GM12874 (cell line): ENCODE measurements at regions not wholly inside any gene's neighbourhood (a gene's known extent, or its start where the extent isn't known, plus 50 kb on each side); places are given as distances from the start of the nearest gene placed in this dataset.

Source experiments
- TF ChIP-seq, protein P1 (sequence below): IDR thresholded peaks from 2 replicates; pipeline ENCODE4 v1.5.1; 2011; ENCODE audit warnings: low read depth, mild to moderate bottlenecking, control low read depth, low read length, moderate library complexity; ENCODE audit not compliant: insufficient read depth

DNA sequence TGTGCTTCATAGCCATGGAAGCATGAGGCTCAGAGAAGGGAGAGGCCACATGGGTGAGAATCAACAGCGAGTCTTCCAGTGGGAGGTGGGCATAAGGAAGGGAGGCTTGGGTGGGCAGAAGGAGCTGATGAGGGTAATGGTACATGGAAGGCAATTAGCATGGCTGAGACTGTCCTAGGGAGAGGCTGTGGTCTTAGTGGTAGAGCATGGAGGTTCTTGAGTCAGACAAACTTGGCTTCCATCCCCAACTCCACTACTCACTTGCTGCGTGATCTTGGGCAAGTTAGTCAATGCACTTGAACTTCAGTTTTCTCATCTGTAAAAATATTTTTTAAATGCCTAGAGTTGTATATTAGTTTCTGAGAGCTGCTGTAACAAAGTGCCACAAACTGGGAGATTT, 227.2 kb upstream of the E2F8 start:
- TF ChIP-seq, protein P1, sequence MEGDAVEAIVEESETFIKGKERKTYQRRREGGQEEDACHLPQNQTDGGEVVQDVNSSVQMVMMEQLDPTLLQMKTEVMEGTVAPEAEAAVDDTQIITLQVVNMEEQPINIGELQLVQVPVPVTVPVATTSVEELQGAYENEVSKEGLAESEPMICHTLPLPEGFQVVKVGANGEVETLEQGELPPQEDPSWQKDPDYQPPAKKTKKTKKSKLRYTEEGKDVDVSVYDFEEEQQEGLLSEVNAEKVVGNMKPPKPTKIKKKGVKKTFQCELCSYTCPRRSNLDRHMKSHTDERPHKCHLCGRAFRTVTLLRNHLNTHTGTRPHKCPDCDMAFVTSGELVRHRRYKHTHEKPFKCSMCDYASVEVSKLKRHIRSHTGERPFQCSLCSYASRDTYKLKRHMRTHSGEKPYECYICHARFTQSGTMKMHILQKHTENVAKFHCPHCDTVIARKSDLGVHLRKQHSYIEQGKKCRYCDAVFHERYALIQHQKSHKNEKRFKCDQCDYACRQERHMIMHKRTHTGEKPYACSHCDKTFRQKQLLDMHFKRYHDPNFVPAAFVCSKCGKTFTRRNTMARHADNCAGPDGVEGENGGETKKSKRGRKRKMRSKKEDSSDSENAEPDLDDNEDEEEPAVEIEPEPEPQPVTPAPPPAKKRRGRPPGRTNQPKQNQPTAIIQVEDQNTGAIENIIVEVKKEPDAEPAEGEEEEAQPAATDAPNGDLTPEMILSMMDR = no peak

- TF ChIP-seq, protein P1 = no peak
Observed at GRCh38 chr11:19466314-19466713, 225.6 kb upstream of the E2F8 start.

- TF ChIP-seq, protein P1 = no peak
Observed at GRCh38 chr11:19463976-19464375, 223.2 kb upstream of the E2F8 start.

DNA sequence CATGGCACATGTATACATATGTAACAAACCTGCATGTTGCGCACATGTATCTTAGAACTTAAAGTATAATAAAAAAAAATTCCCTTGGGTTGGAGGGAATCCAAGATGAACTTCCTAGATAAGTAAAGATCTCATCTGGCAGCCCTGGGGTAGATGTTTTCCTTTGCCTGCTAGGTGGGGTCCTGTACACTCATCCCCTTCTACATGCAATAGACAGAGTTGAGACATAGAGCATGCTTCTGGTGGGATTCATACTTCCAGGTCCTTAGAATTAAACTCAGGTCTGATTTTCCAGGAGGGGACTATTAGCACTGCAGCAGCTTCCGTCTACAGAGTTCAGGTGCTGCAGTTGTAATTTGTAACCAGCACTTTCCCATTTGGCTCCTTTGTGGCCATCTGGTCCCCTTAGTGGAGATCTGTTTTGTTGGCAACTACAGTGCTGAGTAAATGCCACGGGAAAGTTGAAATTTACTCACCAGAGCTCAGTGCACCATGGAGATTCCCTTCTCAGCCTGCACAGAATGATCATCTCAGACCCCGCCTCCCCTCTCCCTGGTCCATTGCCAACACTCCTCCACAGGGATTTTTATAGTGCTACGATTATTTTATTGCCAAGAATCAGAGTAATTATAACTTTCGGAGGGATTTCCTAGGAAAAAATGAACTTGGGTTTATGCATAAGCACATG, 220.1 kb upstream of the E2F8 start:
- TF ChIP-seq, protein P1 = no peak

DNA sequence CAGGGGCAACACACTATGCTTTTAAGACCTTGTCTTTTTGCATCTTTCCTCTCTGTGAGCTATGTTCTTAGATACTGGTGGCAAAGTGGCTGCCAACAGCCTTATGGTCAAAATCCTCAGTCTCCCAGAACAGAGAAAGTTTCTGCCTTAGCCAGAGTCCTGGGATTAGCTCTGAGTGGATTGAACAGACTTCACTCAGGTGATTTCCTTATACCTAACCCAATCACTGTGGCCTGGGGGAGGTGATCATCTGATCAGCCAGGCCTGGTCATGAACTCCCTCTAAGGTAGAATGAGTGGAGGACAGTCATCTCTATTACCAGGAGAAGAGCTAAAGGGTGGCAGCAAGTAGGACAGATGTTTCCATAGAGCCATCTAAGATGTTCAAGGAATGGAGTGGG, 218.5 kb upstream of the E2F8 start:
- TF ChIP-seq, protein P1 = no peak

DNA sequence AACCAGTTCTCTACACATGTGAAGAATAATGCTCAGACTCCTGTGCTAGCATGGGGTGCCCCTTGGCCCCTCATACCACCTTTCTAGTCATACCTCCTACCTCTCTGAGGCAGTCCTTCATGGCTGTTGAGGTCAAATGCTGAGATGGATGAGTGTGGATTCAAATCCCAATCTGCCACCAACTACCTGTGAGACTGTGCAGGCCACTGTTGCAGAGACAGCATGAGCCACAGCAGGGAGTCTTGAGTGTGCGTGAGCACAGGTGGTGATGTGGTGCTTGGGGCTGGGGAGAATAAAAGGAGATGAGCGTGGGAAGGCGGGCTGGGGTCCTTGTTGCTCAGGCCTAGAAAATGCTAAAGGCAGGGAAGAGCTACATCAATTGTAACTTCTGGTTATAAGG, 218.0 kb upstream of the E2F8 start:
- TF ChIP-seq, protein P1 = no peak

DNA sequence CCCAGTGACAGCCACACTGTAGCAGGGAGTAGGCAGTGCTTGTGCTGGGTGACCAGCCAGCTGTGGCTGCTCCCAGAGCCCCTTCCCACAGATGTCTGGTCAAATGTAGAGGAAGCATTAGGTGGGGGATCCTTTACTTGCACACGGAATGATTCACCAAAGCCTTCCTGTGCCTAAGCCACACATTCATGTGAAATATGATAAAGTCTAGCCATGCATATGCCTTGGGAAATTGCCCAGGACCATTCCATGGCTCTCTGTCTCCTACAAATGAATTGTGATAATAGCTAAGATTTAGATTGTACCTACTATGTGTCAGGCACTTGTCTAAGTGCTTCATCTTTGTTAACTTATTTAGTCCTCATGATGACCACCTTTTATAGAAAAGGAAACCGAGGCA, 217.5 kb upstream of the E2F8 start:
- TF ChIP-seq, protein P1 = no peak

GRCh38 chr11:19455731-19456130, 215.0 kb upstream of the E2F8 start:
- TF ChIP-seq, protein P1 = no peak
